ENCODE measurements at regions not wholly inside any gene's neighbourhood (a gene's known extent, or its start where the extent isn't known, plus 50 kb on each side); places are given as distances from the start of the nearest gene placed in this dataset.

DNA sequence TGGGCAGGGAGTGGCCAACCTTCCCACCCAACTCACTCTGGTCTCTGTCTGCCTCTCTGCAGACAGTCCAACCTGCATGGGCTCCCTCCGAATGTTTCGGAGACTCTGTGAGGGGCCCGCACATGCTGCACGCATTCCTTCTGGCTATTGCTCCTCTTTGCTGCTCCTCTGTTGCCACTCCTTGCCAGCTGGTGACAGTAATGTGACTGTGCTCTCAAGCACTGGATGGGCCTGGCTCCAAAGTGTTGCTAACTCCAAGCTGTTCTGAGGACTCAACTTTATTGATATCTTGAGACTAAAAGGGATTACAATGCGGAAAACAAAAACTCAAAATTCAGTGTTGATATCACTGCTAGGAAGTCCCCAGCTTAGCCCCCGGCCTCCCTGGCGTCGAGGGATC lies 105.4 kb upstream of the KIF5B start:
- no peaks in the 10 kb centered on the region for H3K36me3 ChIP-seq (replicated peaks in 1 of 2; ENCODE audit: control insufficient read depth in 1 of 2, insufficient read depth in 2 of 2, low read length in 2 of 2)
- peaks cover 48% of the 10 kb centered on the region for H3K4me1 ChIP-seq (ENCODE audit: insufficient read depth, low read length)
- FAIRE-seq: no peak
- H3K4me2 ChIP-seq (ENCODE audit: low read depth, low read length): no peak overlapping the region
- no peak overlapping the region for H3K9ac ChIP-seq (ENCODE audit: insufficient read depth, low read depth, low read length)
- DNase-seq (ENCODE audit: low spot score): no peak
- no TSS peak for BruUV-seq (replicated peaks)
- no peaks in the 10 kb centered on the region for H3K9me3 ChIP-seq (ENCODE audit: low read length)
- no peak for TF ChIP-seq ZNF749 (CRISPR knock-in tag; IDR thresholded peaks at IDR 0.05; ENCODE audit: borderline replicate concordance)
- TF ChIP-seq ZNF329 (CRISPR knock-in tag; IDR thresholded peaks at IDR 0.05; ENCODE audit: low read depth): no peak
- TF ChIP-seq ZNF12 (CRISPR knock-in tag; IDR thresholded peaks at IDR 0.05): no peak
- TF ChIP-seq, protein P1, sequence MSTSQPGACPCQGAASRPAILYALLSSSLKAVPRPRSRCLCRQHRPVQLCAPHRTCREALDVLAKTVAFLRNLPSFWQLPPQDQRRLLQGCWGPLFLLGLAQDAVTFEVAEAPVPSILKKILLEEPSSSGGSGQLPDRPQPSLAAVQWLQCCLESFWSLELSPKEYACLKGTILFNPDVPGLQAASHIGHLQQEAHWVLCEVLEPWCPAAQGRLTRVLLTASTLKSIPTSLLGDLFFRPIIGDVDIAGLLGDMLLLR (CRISPR knock-in tag; IDR thresholded peaks at IDR 0.05): no peak
- TF ChIP-seq, protein P2, sequence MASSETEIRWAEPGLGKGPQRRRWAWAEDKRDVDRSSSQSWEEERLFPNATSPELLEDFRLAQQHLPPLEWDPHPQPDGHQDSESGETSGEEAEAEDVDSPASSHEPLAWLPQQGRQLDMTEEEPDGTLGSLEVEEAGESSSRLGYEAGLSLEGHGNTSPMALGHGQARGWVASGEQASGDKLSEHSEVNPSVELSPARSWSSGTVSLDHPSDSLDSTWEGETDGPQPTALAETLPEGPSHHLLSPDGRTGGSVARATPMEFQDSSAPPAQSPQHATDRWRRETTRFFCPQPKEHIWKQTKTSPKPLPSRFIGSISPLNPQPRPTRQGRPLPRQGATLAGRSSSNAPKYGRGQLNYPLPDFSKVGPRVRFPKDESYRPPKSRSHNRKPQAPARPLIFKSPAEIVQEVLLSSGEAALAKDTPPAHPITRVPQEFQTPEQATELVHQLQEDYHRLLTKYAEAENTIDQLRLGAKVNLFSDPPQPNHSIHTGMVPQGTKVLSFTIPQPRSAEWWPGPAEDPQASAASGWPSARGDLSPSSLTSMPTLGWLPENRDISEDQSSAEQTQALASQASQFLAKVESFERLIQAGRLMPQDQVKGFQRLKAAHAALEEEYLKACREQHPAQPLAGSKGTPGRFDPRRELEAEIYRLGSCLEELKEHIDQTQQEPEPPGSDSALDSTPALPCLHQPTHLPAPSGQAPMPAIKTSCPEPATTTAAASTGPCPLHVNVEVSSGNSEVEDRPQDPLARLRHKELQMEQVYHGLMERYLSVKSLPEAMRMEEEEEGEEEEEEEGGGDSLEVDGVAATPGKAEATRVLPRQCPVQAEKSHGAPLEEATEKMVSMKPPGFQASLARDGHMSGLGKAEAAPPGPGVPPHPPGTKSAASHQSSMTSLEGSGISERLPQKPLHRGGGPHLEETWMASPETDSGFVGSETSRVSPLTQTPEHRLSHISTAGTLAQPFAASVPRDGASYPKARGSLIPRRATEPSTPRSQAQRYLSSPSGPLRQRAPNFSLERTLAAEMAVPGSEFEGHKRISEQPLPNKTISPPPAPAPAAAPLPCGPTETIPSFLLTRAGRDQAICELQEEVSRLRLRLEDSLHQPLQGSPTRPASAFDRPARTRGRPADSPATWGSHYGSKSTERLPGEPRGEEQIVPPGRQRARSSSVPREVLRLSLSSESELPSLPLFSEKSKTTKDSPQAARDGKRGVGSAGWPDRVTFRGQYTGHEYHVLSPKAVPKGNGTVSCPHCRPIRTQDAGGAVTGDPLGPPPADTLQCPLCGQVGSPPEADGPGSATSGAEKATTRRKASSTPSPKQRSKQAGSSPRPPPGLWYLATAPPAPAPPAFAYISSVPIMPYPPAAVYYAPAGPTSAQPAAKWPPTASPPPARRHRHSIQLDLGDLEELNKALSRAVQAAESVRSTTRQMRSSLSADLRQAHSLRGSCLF (CRISPR knock-in tag; IDR thresholded peaks at IDR 0.05; ENCODE audit: borderline replicate concordance): no peak
- no peak for TF ChIP-seq KDM3A (CRISPR knock-in tag; IDR thresholded peaks at IDR 0.05; ENCODE audit: low read depth)
- TF ChIP-seq MAFG (CRISPR knock-in tag; IDR thresholded peaks at IDR 0.05): no peak
- no peak for TF ChIP-seq AGO2 (optimal IDR thresholded peaks at IDR 0.05; ENCODE audit: low read depth, low read length)
- no peak for TF ChIP-seq KDM5B (CRISPR knock-in tag; IDR thresholded peaks at IDR 0.05; ENCODE audit: borderline replicate concordance)
- no peak for TF ChIP-seq KAT2B (IDR thresholded peaks at IDR 0.05; ENCODE audit: borderline replicate concordance, low read depth, low read length)
- no peak for TF ChIP-seq PAWR (CRISPR knock-in tag; IDR thresholded peaks at IDR 0.05; ENCODE audit: borderline replicate concordance)
- TF ChIP-seq JARID2 (CRISPR knock-in tag; IDR thresholded peaks at IDR 0.05; ENCODE audit: insufficient replicate concordance): no peak
- TF ChIP-seq CEBPB (IDR thresholded peaks at IDR 0.05; ENCODE audit: borderline replicate concordance, low read depth, low read length): no peak
- no peak for TF ChIP-seq ZNF776 (CRISPR knock-in tag; IDR thresholded peaks at IDR 0.05)
- no peaks in the 10 kb centered on the region; a peak in 1 of 5 replicates for H3K27me3 ChIP-seq (ENCODE audit: control insufficient read depth in 1 of 2, insufficient read depth in 2 of 2, low read length in 2 of 2)
- intact Hi-C loops (cut with micrococcal nuclease; ENCODE audit: unreplicated experiment) (no loop called here), in situ Hi-C loops (cut with HindIII; ENCODE audit: extremely low pct_ligation_motif_present, low pct_unique_long_range_greater_than_20kb) (no loop called here)
- no peaks in the 10 kb centered on the region for H3K79me2 ChIP-seq (ENCODE audit: insufficient read depth, low read length)
- ChIA-PET CTCF (ENCODE audit: low intra/inter-chr PET ratio, low total read pairs) (no interaction called here), POLR2A (interaction anchor here (1.3 kb wide), 1 partner anchor 9 kb away, joined by 3 read pairs; no protein-coding TSS in a partner anchor)
- WGBS (ENCODE audit: low lambda C conversion rate): 93% methylated on average over 8 of the region's 8 CpGs
- H4K20me1 ChIP-seq (ENCODE audit: insufficient read depth, low read length): no peaks in the 10 kb centered on the region
- no peak overlapping the region for H3K27ac ChIP-seq (ENCODE audit: extremely low read length, insufficient read depth, low read length)
- ATAC-seq: no peak
- H3K4me3 ChIP-seq (replicated peaks in 1 of 3; ENCODE audit: insufficient read depth in 1 of 3, low read depth in 2 of 3, low read length in 3 of 3): no peak overlapping the region
- no peak overlapping the region for H2AFZ ChIP-seq (ENCODE audit: low read length)
